GM18499 (cell line): ENCODE measurements at regions not wholly inside any gene's neighbourhood (a gene's known extent, or its start where the extent isn't known, plus 50 kb on each side); places are given as distances from the start of the nearest gene placed in this dataset.

ENCODE experiments used
- ATAC-seq: cut with Tn5 transposase; IDR thresholded peaks from one replicate; pipeline ENCODE4 v1.9.1; 2021; ENCODE audit warnings: moderate number of reproducible peaks; ENCODE audit not compliant: insufficient read depth, unreplicated experiment

- ATAC-seq = no peak
These were observed 57.5 kb upstream of the KLF3 start for GRCh38 chr4:38606587-38606905.

- no peak for ATAC-seq
These were observed 54.4 kb upstream of the KLF3 start for GRCh38 chr4:38609614-38610013.

GRCh38 chr4:38610521-38610920 lies 53.5 kb upstream of the KLF3 start:
- no peak for ATAC-seq

- no peak for ATAC-seq
These were observed 53.0 kb upstream of the KLF3 start for GRCh38 chr4:38610966-38611431.

GRCh38 chr4:38611676-38612075 lies 52.3 kb upstream of the KLF3 start:
- no peak for ATAC-seq

- no peak for ATAC-seq
These were observed 51.2 kb upstream of the KLF3 start for GRCh38 chr4:38612646-38613414.
